Left hindlimb (tissue), 1 donor: ENCODE measurements at regions not wholly inside any gene's neighbourhood (a gene's known extent, or its start where the extent isn't known, plus 50 kb on each side); places are given as distances from the start of the nearest gene placed in this dataset.
"Not testable (repeated sequence)": the region's sequence is repeated elsewhere in the genome, so short reads cannot be mapped to it uniquely, and the experiment has no call there.

Experiments used
- DNase-seq: peaks from one replicate; pipeline ENCODE4 v3.0.0-alpha.2; 2018

DNA sequence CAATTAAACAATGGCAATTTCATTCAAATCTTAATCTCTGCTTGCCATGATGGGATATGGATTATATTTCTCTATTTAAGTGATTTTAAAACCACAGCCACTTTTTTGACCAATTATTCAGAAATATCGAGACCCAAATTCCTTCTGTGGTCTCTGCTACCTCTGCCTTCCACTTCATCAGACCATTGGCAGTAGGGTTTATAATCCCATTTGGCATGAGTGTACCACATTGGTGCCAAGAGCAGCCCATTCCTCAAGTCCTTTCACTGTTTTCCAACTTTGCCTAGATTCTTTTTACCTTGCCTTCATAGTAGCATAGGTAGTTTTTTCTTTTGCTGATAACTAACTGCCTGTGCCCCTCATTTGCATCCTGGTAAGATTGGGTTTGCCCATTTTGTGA, 319.9 kb downstream of the ARL4A start:
- no peak for DNase-seq

DNA sequence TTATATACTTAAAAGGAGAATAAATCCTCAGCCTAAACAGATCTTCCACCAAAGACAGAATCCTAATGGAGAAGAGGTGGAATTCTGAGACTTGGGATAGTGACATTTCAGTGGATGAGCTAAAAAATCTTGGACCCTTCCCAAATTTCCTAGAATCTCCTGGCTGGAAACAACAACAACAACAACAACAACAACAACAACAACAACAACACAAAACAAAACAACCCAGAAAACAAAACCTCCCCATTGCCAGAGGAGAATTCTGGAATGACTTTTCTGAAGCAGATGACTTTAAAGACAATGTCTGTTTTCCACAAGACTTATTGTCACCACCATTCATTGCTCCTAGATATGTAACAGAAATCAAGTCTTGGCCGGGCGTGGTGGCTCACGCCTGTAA, 322.1 kb downstream of the ARL4A start:
- no peak for DNase-seq

DNA sequence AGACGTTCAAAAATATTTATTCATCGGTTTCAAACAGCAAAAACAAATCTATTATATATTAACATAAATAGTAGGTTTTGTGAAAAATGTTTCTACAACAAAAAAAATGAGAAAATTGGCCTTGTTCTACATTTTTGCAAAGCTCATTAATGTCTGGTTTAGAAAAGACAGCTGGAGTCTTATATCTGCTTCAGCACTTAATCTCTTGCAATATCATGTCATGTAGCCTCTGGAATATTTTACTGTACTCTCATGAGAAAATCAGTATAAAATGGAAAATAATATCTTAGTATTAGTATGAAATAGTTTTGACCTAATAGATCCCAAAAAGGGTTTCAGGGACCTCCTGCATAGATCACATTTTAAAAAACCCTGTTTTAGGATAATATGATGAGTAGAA, 326.6 kb downstream of the ARL4A start:
- DNase-seq = no peak

DNA sequence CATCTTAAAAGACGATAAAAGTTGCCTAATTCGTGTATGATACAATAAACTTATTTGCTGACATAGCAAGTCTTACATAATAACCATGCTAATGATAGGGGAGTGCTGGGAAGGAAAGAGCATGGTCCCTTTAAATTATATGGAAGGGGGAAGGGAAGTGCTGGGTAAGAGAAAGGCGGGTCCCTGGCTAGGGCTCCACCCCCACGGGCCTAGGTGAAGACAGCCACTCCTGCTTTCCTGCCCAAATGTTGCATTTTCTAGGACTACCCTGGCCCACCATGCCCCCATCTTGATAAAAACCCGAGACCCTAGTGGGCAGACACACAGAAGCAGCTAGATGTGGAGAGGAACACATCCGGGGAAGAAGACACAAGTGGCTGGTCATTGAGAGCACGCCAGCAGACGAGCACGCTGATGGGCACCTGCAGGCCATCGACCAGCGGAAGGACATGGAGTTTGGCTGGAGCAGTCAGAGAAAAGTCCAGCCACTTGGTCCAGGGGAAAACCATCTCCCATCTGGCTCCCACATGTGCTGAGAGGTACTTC, 328.7 kb downstream of the ARL4A start:
- DNase-seq = no peak

DNA sequence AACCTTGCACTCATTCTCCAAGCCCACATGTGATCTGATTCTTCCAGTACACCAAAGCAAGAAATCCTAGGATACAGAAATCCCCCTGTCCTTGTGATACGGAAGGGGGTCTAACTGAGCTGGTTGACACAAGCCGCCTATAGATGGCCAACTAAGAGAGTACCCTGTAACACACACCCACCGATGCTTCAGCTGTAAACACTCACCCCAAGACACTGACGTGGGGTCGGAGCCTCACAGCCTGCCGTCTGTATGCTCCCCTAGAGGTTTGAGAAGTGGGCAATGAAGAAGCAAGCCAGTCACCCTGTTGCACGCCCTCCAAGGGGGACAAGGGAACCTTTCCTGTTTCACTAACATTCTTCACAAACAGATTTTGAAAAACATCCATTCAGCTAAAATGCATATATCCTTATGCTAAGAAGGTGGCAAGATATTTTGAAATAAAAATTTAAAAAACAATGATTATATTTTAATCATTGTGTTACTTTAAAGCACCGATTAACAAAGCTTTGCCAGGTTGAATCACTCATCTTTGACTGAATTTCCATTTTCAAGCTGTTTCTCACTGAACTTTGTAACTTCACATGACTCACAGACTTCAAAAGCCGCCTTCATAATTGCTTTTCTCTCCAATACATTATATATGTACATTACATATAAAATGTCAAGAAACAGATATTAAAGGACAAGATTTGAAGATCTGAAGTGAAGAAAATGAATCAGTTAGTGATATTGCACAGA, 329.3 kb downstream of the ARL4A start:
- DNase-seq = no peak

DNA sequence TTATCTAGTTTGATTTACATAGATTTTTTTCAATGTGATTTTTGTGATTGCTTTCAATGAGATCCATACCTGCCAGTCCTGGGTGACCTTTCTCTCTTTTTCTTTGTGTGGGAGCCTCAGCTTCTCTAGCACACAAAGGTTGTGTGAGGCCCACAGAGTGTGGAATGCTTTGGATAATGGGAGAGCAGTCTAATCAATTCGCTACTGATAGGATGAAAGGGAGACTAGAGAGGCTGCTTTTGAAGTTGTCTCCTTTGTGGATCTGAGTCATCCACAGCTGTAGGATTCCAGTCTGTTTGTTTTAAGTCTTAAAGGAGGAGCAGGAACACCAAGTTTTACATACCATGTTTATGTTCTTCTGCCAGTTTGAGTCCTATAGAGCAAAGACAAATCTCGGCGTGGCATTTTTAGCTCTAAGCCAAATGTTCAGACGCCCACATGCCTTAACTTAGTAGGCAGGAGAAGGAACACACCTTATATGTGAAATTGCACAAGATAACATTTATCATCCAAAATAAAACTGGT, 330.0 kb downstream of the ARL4A start:
- no peak for DNase-seq

DNA sequence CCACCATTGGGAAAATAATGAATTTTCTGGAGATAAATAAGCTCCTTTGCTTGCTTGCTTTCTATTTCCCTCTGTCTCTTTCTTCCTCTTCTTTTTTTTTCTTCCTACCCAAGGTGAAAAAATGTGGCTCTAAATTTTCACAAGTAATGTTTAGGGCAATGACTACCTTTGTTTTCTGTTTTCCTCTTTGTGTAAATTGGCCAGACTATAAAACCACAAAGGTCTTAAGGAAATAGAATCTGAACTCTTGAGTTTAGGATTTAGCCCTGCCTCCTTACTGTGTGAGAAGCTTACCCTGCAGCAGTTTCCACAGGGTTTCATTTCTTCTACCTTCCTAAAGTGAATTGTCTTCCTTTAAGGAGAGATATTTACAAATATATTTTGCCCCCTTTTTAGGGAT, 330.4 kb downstream of the ARL4A start:
- no peak for DNase-seq

DNA sequence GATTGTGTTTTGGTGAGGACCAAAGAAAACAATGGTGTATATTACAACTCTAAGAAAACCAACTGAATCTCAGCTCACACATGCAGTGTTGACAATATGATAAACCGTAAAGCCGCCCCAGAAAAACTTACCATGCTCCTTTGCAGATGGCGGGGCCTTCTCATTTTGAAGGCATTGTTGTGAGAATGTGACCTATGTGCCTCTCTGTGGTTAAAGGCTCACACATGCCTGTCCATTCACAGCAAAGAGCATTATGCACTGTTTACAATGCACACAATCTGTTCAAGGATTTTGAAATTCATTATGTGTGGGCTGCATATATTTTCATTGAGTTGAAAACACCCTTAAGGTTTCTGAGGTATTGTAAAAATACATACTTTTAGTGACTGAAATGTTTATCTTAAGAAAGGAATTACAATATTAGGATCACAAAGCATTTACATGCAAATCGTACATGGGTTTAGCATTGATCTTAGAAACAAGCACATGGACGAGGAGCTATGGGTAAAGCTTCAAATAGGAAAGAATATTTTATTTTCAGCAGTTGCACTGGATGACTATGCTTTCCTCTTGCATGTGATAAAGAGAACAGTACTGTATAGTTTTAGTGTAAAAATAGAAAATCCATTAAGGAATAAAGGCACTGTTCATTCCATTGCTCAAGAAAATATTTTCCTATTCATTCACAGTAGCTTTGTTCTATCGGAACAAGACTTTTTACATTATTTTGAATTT, 334.3 kb downstream of the ARL4A start:
- no peak for DNase-seq

DNA sequence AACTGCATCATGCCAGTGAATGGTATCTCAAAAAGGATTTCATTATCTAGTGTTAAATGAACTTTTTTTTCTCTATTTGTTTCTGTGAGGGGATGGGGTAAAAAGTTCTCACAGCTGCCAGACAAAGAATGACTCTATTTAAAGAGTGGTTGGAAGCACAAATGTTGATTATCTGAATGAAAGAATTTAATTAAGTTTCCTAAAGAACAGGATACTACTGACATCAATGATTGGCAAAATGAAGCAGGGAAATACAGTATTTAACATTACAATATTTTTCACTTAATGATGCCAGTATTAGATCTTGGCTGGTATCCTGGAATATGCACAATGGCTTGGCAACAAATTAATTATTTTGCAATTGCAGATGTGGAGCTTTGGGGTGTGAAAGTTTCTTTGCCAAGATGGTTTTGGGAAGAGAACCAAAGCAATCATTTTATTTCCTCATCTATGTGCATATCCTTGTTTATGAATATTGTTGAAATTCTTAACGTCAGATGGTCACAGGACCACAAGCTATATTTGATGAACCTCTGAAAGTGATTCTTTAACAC, 336.8 kb downstream of the ARL4A start:
- DNase-seq = no peak

DNA sequence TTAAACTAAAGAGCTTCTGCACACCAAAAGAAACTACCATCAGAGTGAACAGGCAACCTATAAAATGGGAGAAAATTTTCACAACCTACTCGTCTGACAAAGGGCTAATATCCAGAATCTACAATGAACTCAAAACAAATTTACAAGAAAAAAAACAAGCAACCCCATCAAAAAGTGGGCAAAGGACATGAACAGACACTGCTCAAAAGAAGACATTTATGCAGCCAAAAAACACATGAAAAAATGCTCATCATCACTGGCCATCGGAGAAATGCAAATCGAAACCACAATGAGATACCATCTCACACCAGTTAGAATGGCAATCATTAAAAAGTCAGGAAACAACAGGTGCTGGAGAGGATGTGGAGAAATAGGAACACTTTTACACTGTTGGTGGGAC, 337.6 kb downstream of the ARL4A start:
- DNase-seq = not testable (repeated sequence)

DNA sequence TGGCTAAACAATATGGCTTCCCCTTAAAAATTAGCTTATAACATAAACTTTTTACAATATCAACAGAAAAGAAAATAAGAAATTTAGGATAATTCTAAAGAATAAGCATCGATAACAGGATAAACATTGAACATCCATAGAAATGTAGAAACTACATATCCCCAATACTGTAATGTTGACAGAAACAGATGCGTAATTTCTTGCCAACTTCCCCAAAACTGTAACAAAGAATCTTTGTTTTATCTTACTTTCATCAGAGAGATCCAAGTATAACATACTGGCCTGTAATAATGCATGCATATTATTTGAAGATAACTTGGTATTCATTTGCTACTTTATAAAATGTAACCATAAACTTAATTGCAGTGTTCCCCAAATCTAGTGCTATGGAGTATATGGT, 339.9 kb downstream of the ARL4A start:
- DNase-seq = no peak

DNA sequence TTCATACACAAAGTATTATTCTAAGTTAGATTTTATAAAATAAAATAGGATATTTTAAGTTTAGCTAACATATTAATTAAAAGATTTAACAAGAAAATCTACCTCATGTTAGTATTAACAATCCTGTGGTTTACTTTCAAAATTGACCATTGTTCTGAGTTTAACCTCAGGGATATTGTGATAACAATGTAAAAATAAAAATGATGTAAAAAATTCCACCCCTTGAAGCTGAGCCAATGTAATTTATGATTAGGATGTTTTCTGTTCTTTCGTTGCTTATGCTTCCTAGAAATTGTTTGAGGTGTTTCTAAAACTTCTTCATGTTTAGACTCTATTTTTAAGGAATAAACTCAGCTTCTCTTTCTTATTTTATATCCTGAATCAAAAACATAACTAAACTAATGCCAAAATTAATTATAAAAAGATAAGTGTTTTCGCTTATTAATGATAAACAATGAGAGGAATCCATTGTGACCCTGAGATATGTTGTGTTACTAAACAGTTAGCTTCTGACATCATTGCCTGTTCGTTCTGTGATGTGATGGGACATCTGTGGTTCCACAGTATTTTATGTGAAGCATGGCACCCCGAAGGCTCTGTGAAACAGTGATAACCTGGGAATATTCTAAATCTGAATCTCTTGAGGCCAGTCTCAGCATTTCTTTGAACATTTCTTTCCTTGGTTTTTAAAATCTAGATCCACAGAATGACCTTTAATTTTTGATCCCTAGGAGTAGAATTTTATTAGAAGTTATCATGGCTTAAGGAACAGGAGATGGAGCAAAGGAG, 340.8 kb downstream of the ARL4A start:
- DNase-seq = no peak

DNA sequence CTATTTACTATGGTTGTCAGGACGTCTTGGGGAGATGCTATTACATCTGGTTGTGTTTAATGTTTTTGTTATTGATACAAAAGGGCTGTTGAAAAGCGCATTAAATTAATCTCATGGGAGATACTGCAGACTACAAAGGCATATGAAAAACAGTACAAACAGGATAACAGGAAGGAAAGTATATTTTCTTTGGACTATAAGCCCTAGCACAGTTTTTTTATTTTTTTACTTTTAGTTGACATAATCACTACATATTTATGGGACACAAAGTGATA, 341.3 kb downstream of the ARL4A start:
- no peak for DNase-seq

DNA sequence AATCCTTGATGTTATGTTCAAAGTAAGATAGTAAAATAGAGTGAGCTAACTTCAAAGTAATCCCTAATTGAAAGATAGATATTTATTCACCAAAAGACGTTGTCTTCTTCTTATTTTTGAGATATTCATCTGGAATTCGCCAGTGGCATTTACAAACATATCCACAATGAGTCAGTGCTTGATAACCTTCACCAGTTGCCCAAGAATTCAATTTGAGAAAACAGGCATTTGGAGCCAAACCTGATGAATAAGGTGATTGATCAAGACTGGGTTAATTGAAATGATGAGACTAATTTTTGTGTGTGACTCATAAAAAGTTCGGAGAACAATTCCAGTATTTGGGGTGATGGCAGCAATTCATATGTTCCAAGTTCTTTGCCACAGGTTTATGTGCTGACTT, 344.0 kb downstream of the ARL4A start:
- no peak for DNase-seq

DNA sequence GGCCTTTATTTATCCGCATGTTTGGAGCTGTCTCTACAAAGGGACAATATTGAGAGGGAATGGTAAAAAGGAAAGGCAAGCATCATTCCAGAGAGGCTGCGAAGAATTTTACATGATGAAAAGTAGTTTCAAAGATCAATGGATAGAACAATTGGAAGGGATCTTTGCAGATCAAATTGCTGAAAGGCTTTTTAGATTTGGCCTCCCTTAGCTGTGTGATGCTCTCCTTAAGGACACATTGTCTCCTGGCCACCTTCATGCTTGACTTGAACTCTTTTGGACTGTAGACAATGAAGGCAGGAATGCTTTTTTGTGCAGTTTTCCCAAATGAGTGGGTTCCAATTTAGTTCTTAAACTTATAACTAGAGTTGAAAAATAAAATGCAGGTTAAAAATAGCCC, 344.7 kb downstream of the ARL4A start:
- DNase-seq = no peak

DNA sequence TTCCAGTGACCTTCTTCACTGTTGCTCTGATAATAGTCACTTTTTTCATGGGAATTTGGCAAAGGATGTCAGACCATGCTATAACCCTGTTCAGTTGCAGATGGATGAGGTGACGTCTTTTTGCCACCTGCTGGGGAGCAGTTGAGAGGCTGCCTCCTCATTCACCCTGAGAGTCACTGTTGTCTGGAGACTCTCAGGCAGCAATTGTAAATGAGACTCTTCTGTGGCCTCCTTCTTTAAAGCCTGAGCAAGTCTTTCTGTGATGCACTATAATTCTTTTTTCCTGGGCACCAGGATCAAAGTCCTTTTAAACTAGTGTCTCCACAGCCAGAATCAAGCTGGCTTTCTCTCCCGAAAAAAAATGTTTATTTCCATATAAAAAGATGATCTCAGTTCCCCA, 345.1 kb downstream of the ARL4A start:
- DNase-seq = no peak

DNA sequence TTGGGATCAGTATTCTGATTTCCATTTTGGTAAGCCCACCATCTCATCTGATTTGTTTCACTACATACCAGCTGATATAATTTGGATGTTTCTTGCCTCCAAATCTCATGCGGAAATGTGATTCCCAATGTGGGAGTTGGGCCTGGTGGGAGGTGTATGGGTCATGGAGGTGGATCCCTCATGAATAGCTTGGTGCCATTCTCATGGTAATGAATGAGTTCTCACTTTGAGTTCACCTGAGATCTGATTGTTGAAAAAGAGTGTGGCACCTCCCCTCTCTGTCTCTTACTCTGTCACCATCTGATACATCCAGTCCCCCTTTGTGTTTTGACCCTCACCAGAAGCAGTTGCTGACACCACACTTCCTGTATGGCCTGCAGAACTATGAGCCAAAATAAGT, 347.3 kb downstream of the ARL4A start:
- no peak for DNase-seq

DNA sequence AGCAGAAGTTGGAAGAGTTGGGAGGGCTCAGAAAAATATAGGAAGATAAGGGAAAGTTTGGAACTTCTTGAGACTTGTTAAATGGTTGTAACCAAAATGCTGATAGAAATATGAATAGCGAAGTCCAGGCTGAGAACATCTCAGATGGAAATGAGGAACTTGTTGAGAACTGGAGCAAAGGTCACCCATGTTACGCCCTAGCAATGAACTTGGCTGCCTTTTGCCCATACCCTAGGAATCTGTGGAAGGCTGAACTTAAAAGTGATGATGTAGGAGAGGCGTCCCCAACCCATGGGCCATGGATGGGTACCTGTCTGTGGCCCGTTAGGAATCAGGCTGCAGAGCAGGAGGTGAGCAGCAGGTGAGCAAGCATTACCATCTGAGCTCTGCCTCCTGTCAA, 347.8 kb downstream of the ARL4A start:
- no peak for DNase-seq

DNA sequence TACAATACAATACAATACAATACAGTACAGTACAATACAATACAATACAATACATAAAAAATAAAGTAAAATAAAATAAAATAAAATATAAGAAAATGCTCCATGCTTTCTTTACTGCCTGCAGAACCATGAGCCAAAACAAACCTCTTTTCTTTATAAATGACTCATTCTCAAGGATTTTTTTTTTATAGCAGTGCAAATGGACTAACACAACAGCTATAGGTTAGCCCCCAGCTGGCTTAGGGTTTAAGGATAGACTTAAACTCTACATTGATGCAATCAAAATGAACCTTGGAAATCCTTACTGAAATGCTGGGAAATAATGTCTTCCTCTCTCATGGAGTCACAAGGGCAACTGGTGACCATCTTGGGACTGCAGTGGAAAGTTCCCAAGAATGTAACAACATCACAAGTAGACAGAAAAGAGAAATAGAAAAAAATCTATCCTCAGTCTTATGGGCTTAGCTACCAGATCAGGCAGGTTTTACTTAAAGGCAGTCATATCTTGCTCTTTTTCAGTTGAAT, 348.9 kb downstream of the ARL4A start:
- no peak for DNase-seq

DNA sequence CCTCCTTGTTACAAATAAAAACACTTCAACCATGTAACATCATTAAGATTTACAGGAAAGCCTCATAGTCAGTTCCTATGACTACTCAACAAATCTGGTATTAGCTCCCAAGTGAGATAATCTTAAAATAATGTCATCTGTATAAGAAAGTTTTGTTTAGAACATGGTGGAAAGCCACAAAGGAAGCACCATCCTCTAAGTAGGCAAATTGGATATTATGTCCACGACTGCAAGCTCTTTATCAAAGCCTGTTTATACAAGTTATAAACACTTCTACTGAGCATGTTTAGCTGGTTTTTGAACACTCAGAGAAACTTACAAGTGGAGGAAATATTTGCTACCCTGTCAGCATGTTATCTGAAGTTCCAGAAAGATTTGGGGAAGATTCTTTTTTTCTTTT, 349.8 kb downstream of the ARL4A start:
- DNase-seq = no peak

DNA sequence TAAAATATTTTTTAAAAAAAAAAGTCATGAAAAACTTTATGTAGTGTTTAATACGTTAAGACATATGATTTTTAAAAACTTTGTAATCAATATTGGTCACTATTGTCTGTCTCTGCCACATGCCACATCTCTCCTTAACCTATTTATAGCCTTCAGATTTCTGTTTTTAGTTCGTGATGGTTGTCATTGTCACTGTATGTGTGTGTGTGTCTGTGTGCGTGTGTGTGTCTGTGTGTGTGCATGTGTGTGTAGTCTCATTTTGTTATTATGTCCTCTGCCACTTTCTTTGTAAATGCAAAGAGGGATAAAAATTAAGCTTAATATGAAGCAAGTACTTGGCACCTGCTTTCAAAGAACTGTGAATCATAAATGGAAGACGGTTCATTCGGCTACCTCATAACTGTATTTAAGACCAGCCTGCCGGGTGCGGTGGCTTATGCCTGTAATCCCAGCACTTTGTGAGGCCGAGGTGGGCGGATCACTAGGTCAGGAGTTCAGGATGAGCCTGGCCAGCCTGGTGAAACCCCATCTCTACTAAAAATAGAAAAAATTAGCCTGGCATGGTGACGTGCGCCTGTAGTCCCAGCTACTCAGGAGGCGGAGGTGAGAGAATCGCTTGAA, 354.0 kb downstream of the ARL4A start:
- DNase-seq = no peak

DNA sequence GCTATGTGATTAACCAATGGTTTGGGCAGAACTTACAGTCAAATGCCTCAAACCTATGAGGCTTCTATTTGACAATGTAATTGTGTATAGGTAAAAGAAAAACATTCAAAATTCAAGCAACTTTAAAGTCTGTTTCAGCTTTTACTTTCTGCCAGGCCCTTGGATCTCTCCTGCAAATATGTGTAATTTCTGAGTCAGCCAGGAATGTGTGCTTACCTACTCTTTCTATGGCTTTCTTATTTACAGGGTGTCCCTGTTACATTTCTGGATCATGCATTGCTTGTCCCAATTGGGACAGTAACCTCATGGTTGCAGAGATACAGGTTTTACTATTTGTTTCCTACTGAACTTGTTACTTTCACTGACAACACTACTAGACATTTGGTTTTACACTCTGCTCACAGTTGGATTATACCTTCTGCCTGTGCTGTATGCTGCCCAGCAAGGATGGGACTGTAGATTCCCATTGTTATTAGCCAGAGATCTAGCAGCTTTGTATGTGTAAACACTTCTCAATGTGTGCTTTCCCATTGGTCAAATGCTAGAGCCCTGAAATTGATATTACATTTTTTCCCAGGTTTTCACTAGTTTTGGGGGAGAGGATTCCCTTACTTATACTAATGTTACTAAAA, 355.3 kb downstream of the ARL4A start:
- DNase-seq = no peak
